ENCODE measurements at regions not wholly inside any gene's neighbourhood (a gene's known extent, or its start where the extent isn't known, plus 50 kb on each side); places are given as distances from the start of the nearest gene placed in this dataset.

DNA sequence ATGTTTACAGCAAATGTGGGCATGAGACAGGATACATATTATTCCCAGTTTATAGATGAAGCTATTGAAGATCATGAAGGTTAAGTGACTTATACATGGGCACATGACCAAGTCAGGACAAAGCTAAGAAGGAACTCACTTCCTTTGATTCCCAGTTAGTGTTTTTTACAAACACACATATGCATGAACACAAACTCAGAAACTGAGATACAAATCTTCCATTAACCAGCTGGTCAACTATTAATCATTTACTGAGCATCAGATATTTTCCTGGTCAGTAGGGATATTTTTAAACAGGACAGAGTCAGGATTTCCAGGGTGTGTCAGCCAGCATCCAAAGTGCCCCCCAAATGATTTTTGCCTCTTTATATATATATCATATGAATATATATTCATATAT, 222.2 kb downstream of the OGFRL1 start:
- DNase-seq (ENCODE audit: low read depth in 4 of 4, low spot score in 3 of 4) = no peak

GRCh38 chr6:71512256-71512655, 223.6 kb downstream of the OGFRL1 start:
- no peak for DNase-seq (ENCODE audit: low read depth in 4 of 4, low spot score in 3 of 4)

DNA sequence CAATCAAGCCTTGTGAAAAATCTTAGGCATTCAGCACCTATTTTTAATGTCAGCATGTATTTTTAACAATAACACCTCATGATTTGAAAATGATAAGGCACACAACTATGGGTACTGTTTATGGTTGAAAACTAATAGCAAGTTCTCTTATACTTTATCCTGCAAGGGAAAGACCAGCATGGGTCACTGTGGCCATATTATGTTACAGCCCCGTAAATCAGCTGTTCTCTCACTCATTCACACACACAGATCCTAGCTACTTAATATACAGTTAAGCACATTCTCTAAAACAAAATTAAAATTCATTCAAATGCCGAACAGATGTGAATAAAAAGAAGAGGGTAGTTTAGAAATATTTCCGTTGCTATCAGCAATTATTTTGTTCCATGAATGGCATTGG, 224.4 kb downstream of the OGFRL1 start:
- DNase-seq (ENCODE audit: low read depth in 4 of 4, low spot score in 3 of 4) = no peak

GRCh38 chr6:71523548-71523947, 234.9 kb downstream of the OGFRL1 start:
- no peak for DNase-seq (ENCODE audit: low read depth in 4 of 4, low spot score in 3 of 4)

DNA sequence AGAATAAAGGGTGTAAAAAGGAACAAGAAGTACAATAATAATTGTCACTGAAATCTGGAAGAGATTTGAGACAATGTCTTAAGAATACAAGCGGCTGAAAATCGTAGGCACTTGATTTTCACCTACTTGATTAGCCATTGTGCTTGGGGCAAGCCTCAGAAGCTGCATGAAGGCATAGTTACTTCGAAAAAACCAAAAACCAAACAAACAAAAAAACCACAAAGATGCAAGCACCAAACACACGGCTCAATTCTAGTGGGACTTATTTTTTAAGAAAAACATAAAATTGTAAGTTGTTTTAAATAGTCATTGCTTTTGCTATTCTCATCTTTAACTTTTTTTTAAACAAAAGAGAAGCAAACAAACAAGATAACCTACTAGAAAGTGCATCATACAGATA, 235.6 kb downstream of the OGFRL1 start:
- DNase-seq (ENCODE audit: low read depth in 4 of 4, low spot score in 3 of 4) = no peak

GRCh38 chr6:71527886-71528285, 239.3 kb downstream of the OGFRL1 start:
- no peak for DNase-seq (ENCODE audit: low read depth in 4 of 4, low spot score in 3 of 4)

DNA sequence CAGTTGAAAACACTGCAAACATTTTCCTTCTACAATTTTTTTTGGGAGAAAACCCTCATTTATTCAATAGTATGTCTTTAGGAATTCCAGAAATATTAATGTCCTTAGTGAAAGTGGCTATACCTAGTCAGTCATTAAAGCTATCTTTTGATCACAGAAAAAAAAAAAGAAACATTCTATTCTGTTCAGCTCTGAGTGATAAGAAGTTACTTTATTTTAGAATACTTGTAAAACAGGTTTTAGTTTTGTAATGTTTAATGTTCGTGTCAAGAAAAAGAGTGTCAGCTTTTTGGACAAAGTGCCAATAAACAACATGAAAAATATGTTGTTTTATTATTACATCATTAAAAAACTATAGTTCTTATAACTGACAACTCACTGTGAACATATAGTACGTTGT, 240.4 kb downstream of the OGFRL1 start:
- DNase-seq (ENCODE audit: low read depth in 4 of 4, low spot score in 3 of 4) = no peak

DNA sequence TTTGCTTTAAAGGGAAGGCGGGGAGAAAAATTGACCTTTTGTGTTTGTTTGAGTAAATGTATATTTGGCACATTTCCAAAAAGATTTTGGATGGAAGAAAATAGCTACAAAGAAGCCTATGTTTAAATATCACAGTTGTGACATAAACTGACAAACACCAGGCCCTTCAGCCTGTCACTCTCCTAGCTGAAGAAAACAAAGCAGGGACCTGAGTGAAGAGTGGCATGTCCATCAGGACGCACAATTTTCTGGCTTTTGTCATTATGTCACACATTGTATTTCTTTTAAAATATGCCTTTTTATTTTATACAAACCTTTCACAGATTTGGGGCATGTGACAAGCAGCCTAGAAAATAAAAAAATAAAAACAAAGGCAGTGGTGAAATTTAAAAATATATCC, 241.2 kb downstream of the OGFRL1 start:
- no peak for DNase-seq (ENCODE audit: low read depth in 4 of 4, low spot score in 3 of 4)

GRCh38 chr6:71531006-71531405, 242.4 kb downstream of the OGFRL1 start:
- no peak for DNase-seq (ENCODE audit: low read depth in 4 of 4, low spot score in 3 of 4)

- DNase-seq (ENCODE audit: low read depth in 4 of 4, low spot score in 3 of 4) = no peak
Measured at GRCh38 chr6:71531841-71532240, 243.2 kb downstream of the OGFRL1 start.

DNA sequence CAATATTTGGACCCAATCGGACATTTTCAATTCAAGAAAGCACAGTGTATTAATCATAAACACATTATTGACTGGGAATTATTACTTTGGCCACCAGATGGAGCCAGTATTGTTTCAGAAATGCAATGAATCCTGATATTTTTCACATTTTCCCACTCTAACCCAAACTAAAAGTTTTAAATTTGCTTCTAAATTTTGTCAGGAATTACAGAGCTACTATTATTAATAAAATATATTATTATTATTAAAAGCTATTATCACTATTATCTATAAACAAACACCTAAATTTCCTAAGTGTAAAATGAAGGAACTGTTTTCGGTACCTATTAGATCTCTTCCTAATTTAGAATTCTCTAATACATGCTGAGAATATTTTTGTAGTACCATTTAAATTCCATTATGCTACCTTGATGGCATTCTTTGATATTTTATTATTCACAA, 245.3 kb downstream of the OGFRL1 start:
- DNase-seq (ENCODE audit: low read depth in 4 of 4, low spot score in 3 of 4) = no peak

DNA sequence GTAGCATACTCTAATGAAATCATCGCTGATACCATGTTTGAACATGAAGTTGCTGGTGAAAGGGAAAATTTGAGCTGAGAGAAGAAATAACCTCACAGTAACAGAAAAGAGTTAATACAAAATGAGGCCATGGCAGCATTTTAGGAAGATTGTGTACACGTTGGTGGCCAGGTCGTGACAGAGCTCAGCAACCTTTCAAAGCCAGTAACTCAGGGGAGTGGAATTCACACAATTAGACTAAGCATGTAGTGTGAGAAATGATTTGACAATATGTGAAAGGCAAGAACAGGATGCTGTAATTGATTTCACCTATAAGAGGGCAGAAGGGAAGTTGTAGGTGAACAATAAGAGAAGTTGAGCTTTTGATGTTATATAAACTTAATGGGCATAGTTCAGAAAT, 246.3 kb downstream of the OGFRL1 start:
- DNase-seq (ENCODE audit: low read depth in 4 of 4, low spot score in 3 of 4) = no peak

GRCh38 chr6:71537717-71538116, 249.1 kb downstream of the OGFRL1 start:
- no peak for DNase-seq (ENCODE audit: low read depth in 4 of 4, low spot score in 3 of 4)

DNA sequence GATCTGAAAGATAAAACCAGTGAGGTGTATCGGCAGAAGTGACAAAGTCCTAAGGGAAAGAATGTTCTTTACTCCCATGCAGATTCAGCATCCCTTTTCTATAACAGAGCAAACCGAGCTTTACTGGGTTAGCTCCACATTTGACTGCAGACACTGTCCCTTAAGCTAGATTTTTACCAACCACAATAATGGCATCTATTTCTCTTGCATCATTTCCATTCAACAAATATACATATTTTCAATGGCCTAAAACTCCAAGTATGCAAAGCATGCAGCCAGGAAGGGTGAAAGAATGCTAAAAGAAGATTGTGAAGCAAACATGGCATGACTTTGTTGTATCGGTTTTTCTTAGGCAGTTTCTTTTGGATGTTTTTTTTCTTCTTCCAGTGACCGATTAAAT, 255.4 kb downstream of the OGFRL1 start:
- DNase-seq (ENCODE audit: low read depth in 4 of 4, low spot score in 3 of 4) = no peak

DNA sequence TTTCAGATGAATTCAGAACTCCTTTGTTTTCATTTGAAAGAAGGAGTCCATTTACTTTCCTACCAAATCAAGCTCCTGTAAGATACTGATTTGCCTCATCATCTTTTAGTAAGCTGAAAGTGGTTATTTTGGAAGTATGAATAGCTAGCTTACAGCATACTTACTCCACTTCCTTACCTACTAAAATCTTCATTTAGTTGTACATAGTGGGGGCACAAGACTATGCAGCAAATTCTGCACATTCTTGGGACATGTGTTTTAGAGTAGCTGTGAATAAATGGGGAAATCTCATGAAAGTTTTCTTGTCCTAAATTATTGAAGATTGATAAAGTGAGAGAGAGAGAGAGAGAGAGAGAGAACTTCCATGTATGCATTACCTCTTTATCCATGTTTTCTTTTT, 256.3 kb downstream of the OGFRL1 start:
- no peak for DNase-seq (ENCODE audit: low read depth in 4 of 4, low spot score in 3 of 4)

DNA sequence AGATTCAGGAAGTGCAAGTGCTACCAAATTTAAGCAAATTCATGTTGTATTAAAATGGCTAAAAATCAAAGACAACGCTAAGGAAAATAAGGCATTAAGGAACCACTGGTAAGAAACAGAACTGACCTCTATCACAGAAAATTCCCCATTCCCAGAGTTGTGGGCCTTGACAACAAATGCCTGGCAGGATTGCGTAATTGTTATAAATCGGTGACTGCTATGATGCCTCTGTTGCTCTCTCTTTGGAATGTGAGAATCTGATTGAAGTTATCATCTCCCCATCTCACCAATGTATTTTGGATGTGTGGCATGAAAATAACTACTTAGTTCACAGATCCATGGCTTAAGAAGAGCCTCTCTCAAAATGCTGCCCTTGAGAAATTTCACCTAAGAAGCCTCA, 257.3 kb downstream of the OGFRL1 start:
- no peak for DNase-seq (ENCODE audit: low read depth in 4 of 4, low spot score in 3 of 4)

DNA sequence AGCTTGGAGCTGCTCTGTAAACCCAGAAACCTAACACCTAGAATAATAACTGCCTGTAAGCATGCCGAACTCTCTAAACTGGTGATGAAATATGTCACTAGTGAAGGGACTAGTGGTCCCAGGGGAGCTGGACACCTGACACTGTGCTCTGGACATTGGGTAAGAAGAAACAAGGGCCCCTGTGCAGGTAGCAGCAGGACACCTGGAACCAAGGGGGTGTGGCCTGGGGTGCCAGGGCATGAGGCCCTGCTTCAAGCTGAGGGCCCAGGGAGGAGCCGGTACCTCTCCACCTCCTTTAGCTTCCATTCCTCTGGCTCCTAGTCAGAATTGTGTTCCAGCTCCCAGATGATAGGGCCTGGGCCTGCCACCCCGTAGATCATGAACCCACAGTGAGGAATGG, 263.2 kb downstream of the OGFRL1 start:
- no peak for DNase-seq (ENCODE audit: low read depth in 4 of 4, low spot score in 3 of 4)

GRCh38 chr6:71556141-71556540, 267.5 kb downstream of the OGFRL1 start:
- no peak for DNase-seq (ENCODE audit: low read depth in 4 of 4, low spot score in 3 of 4)

DNA sequence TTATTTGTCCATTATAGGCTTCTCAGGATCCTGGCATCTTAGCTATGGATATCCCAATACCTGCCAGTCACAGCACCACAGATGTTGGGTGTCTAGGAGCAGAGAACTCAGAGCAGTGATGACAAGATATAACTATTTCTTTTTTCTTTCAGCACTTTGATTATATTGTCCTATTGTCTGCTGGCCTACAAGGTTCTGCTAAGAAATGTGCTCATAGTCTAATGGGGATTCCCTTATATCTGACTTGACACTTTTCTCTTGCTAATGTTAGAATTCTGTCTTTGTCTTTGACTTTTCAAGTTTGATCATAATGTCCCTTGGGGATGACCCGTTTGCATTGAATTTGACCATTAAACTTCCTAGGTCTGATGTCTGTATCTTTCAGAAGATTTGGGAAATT, 270.4 kb downstream of the OGFRL1 start:
- no peak for DNase-seq (ENCODE audit: low read depth in 4 of 4, low spot score in 3 of 4)

DNA sequence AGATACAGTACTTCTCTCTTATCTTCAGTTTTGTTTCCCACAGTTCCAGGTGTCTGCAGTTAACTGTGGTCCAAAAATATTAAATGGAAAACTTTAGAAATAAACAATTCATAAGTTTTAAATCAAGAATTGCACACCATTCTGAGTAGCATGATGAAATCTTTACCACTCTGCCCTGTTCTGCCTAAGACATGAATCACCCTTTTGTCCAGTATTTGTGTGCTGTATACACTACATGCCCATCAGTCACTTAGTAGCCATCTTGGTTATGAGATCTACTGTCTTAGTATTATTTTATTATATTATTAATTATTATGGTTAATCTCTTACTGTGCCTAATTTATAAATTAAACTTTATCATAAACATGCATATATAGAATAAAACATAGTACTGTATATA, 279.0 kb downstream of the OGFRL1 start:
- DNase-seq (ENCODE audit: low read depth in 4 of 4, low spot score in 3 of 4) = no peak

GRCh38 chr6:71577766-71578165, 289.2 kb downstream of the OGFRL1 start:
- no peak for DNase-seq (ENCODE audit: low read depth in 4 of 4, low spot score in 3 of 4)

GRCh38 chr6:71579902-71580301, 291.3 kb downstream of the OGFRL1 start:
- DNase-seq (ENCODE audit: low read depth in 4 of 4, low spot score in 3 of 4) = no peak

- DNase-seq (ENCODE audit: low read depth in 4 of 4, low spot score in 3 of 4) = no peak
Measured at GRCh38 chr6:71582820-71583219, 294.2 kb downstream of the OGFRL1 start.
